ENCODE measurements at regions not wholly inside any gene's neighbourhood (a gene's known extent, or its start where the extent isn't known, plus 50 kb on each side); places are given as distances from the start of the nearest gene placed in this dataset.

GRCh38 chr9:764986-765385, 76.5 kb upstream of the DMRT1 start:
- H2BK20ac ChIP-seq (ENCODE audit: low read depth, low read length), result no peak overlapping the region
- ATAC-seq (ENCODE audit: low read depth) (no peak), DNase-seq (no peak)
- no peak overlapping the region for H2AK5ac ChIP-seq (ENCODE audit: low read depth, low read length)
- no TSS peak for BruUV-seq (replicated peaks)
- peaks cover 2% of the 10 kb centered on the region; the same call in 1 of the 2 replicates for H3K4me1 ChIP-seq (ENCODE audit: control insufficient read depth, insufficient read depth, low read length)
- no peak overlapping the region for H3K18ac ChIP-seq (ENCODE audit: low read depth, low read length)
- no peak overlapping the region for H3K4ac ChIP-seq (ENCODE audit: low read depth, low read length)
- no peak overlapping the region for H3K14ac ChIP-seq (replicated peaks; ENCODE audit: low read depth, low read length)
- H3K79me1 ChIP-seq (ENCODE audit: low read depth in 1 of 2, low read length in 2 of 2), result no peaks in the 10 kb centered on the region
- H3K9ac ChIP-seq (ENCODE audit: low read depth, low read length), result no peak overlapping the region
- WGBS, 2 experiments (ENCODE audit: extremely low coverage in 2 of 2, insufficient read length in 1 of 2), result no CpG with 5 or more reads among the region's 2 CpGs
- H2BK120ac ChIP-seq (ENCODE audit: low read depth, low read length), result no peak overlapping the region
- H3K4me2 ChIP-seq (ENCODE audit: low read depth, low read length), result no peak overlapping the region
- ChIA-PET POLR2A (ENCODE audit: unreplicated experiment) (no interaction called here), CTCF (interaction anchor here (0.5 to 1.1 kb wide), 3 partner anchors 13 to 165 kb away, joined by 3 to 5 read pairs (median 3); no protein-coding TSS in a partner anchor)
- dilution Hi-C loops (cut with HindIII; ENCODE audit: low sequenced_read_pairs, unreplicated experiment), result no loop called here
- intact Hi-C loops (cut with micrococcal nuclease), result loop anchor here (5.0 kb wide), 1 partner anchor 378 kb away; no protein-coding TSS in a partner anchor
- H3K9me1 ChIP-seq (ENCODE audit: insufficient read depth, low read length), result no peaks in the 10 kb centered on the region
- H4K5ac ChIP-seq (ENCODE audit: low read depth, low read length), result no peak overlapping the region
- no peak for TF ChIP-seq BHLHE40 (IDR thresholded peaks at IDR 0.05; ENCODE audit: low read depth, low read length)
- TF ChIP-seq RCOR1 (IDR thresholded peaks at IDR 0.05; ENCODE audit: insufficient replicate concordance, low read length), result no peak
- TF ChIP-seq ELK1 (IDR thresholded peaks at IDR 0.05; ENCODE audit: borderline replicate concordance, low read depth, low read length), result no peak
- TF ChIP-seq SMC3 (IDR thresholded peaks at IDR 0.05; ENCODE audit: low read depth, low read length), result no peak
- TF ChIP-seq RFX5 (IDR thresholded peaks at IDR 0.05; ENCODE audit: low read depth, low read length), result no peak
- no peak for TF ChIP-seq POLR2A (IDR thresholded peaks at IDR 0.05; ENCODE audit: low read depth, low read length)
- no peak for TF ChIP-seq RAD21 (IDR thresholded peaks at IDR 0.05; ENCODE audit: low read length)
- no peak for TF ChIP-seq CEBPB (IDR thresholded peaks at IDR 0.05; ENCODE audit: low read depth, low read length)
- TF ChIP-seq, protein P1, sequence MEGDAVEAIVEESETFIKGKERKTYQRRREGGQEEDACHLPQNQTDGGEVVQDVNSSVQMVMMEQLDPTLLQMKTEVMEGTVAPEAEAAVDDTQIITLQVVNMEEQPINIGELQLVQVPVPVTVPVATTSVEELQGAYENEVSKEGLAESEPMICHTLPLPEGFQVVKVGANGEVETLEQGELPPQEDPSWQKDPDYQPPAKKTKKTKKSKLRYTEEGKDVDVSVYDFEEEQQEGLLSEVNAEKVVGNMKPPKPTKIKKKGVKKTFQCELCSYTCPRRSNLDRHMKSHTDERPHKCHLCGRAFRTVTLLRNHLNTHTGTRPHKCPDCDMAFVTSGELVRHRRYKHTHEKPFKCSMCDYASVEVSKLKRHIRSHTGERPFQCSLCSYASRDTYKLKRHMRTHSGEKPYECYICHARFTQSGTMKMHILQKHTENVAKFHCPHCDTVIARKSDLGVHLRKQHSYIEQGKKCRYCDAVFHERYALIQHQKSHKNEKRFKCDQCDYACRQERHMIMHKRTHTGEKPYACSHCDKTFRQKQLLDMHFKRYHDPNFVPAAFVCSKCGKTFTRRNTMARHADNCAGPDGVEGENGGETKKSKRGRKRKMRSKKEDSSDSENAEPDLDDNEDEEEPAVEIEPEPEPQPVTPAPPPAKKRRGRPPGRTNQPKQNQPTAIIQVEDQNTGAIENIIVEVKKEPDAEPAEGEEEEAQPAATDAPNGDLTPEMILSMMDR (conservative IDR thresholded peaks at IDR 0.05; ENCODE audit: low read depth, low read length), result no peak
- no peak for TF ChIP-seq FOS (IDR thresholded peaks at IDR 0.05; ENCODE audit: low read depth, low read length)
- no peak for TF ChIP-seq NFE2L2 (IDR thresholded peaks at IDR 0.05; ENCODE audit: low read depth, low read length)
- no peak for TF ChIP-seq MAZ (IDR thresholded peaks at IDR 0.05; ENCODE audit: borderline replicate concordance, low read depth, low read length)
- TF ChIP-seq MAFK (IDR thresholded peaks at IDR 0.05; ENCODE audit: low read depth, low read length), result no peak
- TF ChIP-seq CHD1 (IDR thresholded peaks at IDR 0.05; ENCODE audit: low read depth, low read length), result no peak
- TF ChIP-seq, protein P2, sequence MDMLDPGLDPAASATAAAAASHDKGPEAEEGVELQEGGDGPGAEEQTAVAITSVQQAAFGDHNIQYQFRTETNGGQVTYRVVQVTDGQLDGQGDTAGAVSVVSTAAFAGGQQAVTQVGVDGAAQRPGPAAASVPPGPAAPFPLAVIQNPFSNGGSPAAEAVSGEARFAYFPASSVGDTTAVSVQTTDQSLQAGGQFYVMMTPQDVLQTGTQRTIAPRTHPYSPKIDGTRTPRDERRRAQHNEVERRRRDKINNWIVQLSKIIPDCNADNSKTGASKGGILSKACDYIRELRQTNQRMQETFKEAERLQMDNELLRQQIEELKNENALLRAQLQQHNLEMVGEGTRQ (IDR thresholded peaks at IDR 0.05; ENCODE audit: low read depth, low read length), result no peak
- no peak overlapping the region for H3K27ac ChIP-seq (ENCODE audit: insufficient read depth, low read length)
- H2BK15ac ChIP-seq (ENCODE audit: low read depth, low read length), result no peak overlapping the region
- H2AFZ ChIP-seq (replicated peaks; ENCODE audit: low read length, poor library complexity), result no peak overlapping the region
- H3K27me3 ChIP-seq (ENCODE audit: control insufficient read depth, insufficient read depth, low read length), result no peaks in the 10 kb centered on the region; the same call in 1 of the 2 replicates
- H3K23ac ChIP-seq (ENCODE audit: low read depth, low read length), result no peak overlapping the region
- no peak overlapping the region for H4K91ac ChIP-seq (ENCODE audit: insufficient read depth, low read depth, low read length)
- no peak overlapping the region for H4K8ac ChIP-seq (ENCODE audit: low read depth in 2 of 2, low read length in 2 of 2)
- H2AK9ac ChIP-seq (replicated peaks; ENCODE audit: low read depth, low read length, poor library complexity), result no peak overlapping the region
- H3K56ac ChIP-seq (ENCODE audit: extremely low read depth, insufficient read depth, low read length), result no peak overlapping the region
- H4K20me1 ChIP-seq (ENCODE audit: insufficient read depth, low read length), result no peaks in the 10 kb centered on the region
- H2BK5ac ChIP-seq (ENCODE audit: low read depth, low read length, poor library complexity, severe bottlenecking), result no peak overlapping the region
- no peak overlapping the region for H3K4me3 ChIP-seq (ENCODE audit: insufficient read depth, low read depth, low read length)
- in situ Hi-C loops (cut with MboI; ENCODE audit: low sequenced_read_pairs), result no loop called here
- no peaks in the 10 kb centered on the region for H3K9me3 ChIP-seq (ENCODE audit: control insufficient read depth, insufficient read depth, low read length)
- H3K36me3 ChIP-seq (ENCODE audit: control insufficient read depth, insufficient read depth, low read length), result no peaks in the 10 kb centered on the region

Measured in IMR-90 (cell line).